Fibroblast of lung (primary cell): ENCODE measurements at regions not wholly inside any gene's neighbourhood (a gene's known extent, or its start where the extent isn't known, plus 50 kb on each side); places are given as distances from the start of the nearest gene placed in this dataset.

ENCODE experiments used
- EZH2 ChIP-seq: IDR thresholded peaks from 2 replicates; pipeline ENCODE4 v1.5.1; 2012; ENCODE audit warnings: low read length, control low read depth, mild to moderate bottlenecking; ENCODE audit errors: missing control alignments
- TF ChIP-seq, protein P1 (sequence below), 2 donors: IDR thresholded peaks in 1 of 2; conservative IDR thresholded peaks in 1 of 2; 1 replicate in 1 of 2; 2 replicates in 1 of 2; pipeline ENCODE4 v1.5.1; 2011 to 2012; ENCODE audit warnings: low read length in 2 of 2, control low read depth in 1 of 2, inconsistent platforms in 1 of 2, low read depth in 1 of 2, mild to moderate bottlenecking in 1 of 2

DNA sequence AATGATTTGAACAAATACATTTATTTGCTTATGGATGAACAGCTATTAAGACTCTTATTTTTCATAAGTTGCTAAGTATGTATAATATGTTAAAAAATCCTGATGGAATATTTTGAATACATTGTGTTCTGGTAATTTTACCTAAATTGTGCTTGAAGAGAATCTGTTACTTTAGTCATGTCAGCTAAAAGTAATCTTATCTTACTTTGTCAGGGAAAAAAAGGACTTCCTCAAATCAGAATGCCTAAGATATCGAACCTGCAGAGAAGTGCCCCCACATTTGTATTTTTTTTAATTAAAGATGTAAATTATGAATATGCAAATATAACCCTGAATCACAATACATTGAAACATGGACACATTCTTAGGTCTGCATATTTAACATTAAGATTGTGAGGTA is 1331.7 kb downstream of the MRPL39 start:
- TF ChIP-seq, protein P1, sequence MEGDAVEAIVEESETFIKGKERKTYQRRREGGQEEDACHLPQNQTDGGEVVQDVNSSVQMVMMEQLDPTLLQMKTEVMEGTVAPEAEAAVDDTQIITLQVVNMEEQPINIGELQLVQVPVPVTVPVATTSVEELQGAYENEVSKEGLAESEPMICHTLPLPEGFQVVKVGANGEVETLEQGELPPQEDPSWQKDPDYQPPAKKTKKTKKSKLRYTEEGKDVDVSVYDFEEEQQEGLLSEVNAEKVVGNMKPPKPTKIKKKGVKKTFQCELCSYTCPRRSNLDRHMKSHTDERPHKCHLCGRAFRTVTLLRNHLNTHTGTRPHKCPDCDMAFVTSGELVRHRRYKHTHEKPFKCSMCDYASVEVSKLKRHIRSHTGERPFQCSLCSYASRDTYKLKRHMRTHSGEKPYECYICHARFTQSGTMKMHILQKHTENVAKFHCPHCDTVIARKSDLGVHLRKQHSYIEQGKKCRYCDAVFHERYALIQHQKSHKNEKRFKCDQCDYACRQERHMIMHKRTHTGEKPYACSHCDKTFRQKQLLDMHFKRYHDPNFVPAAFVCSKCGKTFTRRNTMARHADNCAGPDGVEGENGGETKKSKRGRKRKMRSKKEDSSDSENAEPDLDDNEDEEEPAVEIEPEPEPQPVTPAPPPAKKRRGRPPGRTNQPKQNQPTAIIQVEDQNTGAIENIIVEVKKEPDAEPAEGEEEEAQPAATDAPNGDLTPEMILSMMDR (conservative IDR thresholded peaks at IDR 0.05 in 1 of 2, IDR thresholded peaks at IDR 0.05 in 1 of 2; ENCODE audit: low read depth in 1 of 2, low read length in 2 of 2): no peak
- TF ChIP-seq EZH2: no peak
